H9 (cell line): ENCODE measurements at regions not wholly inside any gene's neighbourhood (a gene's known extent, or its start where the extent isn't known, plus 50 kb on each side); places are given as distances from the start of the nearest gene placed in this dataset.

Experiments used
- DNase-seq: peaks from one replicate; pipeline ENCODE4 v3.0.0-alpha.2; 2017
- H2AFZ ChIP-seq: one replicate; pipeline ENCODE4 v1.6.1; 2013; ENCODE audit warnings: mild to moderate bottlenecking, low read length, control low read depth, moderate library complexity
- H2AK5ac ChIP-seq: 2 replicates; pipeline ENCODE4 v1.6.1; 2013; ENCODE audit warnings: low read length, control low read depth, mixed read lengths; ENCODE audit not compliant: insufficient read length
- H2BK120ac ChIP-seq: one replicate; pipeline ENCODE4 v1.6.1; 2013; ENCODE audit warnings: low read depth, mild to moderate bottlenecking, low read length, control low read depth, inconsistent platforms; ENCODE audit not compliant: poor library complexity, severe bottlenecking
- H2BK12ac ChIP-seq: 2 replicates; pipeline ENCODE4 v1.6.1; 2013; ENCODE audit warnings: low read length, control low read depth, mixed read lengths, low read depth; ENCODE audit not compliant: insufficient read length
- H2BK15ac ChIP-seq: 2 replicates; pipeline ENCODE4 v1.6.1; 2013; ENCODE audit warnings: low read depth, low read length, control low read depth
- H2BK20ac ChIP-seq: one replicate; pipeline ENCODE4 v1.6.1; 2013; ENCODE audit warnings: low read depth, mild to moderate bottlenecking, low read length, control low read depth, inconsistent platforms; ENCODE audit not compliant: poor library complexity, severe bottlenecking
- H2BK5ac ChIP-seq: 2 replicates; pipeline ENCODE4 v1.6.1; 2013; ENCODE audit warnings: low read length, control low read depth, mixed read lengths; ENCODE audit not compliant: insufficient read length
- H3K14ac ChIP-seq: 2 replicates; pipeline ENCODE4 v1.6.1; 2013; ENCODE audit warnings: low read length, control low read depth; ENCODE audit not compliant: insufficient read depth
- H3K18ac ChIP-seq: 2 replicates; pipeline ENCODE4 v1.6.1; 2013; ENCODE audit warnings: low read depth, mild to moderate bottlenecking, mixed read lengths, low read length, control low read depth; ENCODE audit not compliant: insufficient read length
- H3K23ac ChIP-seq: 2 replicates; pipeline ENCODE4 v1.6.1; 2013; ENCODE audit warnings: low read length, control low read depth, mixed read lengths, low read depth; ENCODE audit not compliant: insufficient read length
- H3K23me2 ChIP-seq: 2 replicates; pipeline ENCODE4 v1.6.1; 2013; ENCODE audit warnings: low read depth, mild to moderate bottlenecking, mixed read lengths, low read length, control low read depth; ENCODE audit not compliant: insufficient read length, poor library complexity, severe bottlenecking
- H3K27ac ChIP-seq: 2 replicates; pipeline ENCODE4 v1.5.1; 2013; ENCODE audit warnings: low read length, control low read depth, mixed read lengths, low read depth; ENCODE audit not compliant: insufficient read length
- H3K27me3 ChIP-seq: 2 replicates; pipeline ENCODE4 v1.6.1; 2013; ENCODE audit warnings: low read length, control low read depth, inconsistent platforms; ENCODE audit not compliant: insufficient read depth
- H3K4ac ChIP-seq: 2 replicates; pipeline ENCODE4 v1.6.1; 2013; ENCODE audit warnings: low read depth, mild to moderate bottlenecking, control low read depth, inconsistent platforms, low read length, moderate library complexity
- H3K4me1 ChIP-seq: 2 replicates; pipeline ENCODE4 v1.6.1; 2013; ENCODE audit warnings: low read length, control low read depth, inconsistent platforms; ENCODE audit not compliant: insufficient read depth
- H3K4me2 ChIP-seq: 2 replicates; pipeline ENCODE4 v1.6.1; 2013; ENCODE audit warnings: low read length, control low read depth, mixed read lengths; ENCODE audit not compliant: insufficient read length, insufficient read depth
- H3K56ac ChIP-seq: 2 replicates; pipeline ENCODE4 v1.6.1; 2013; ENCODE audit warnings: low read depth, mild to moderate bottlenecking, mixed read lengths, low read length, control low read depth; ENCODE audit not compliant: insufficient read length
- H3K79me1 ChIP-seq: 2 replicates; pipeline ENCODE4 v1.6.1; 2013; ENCODE audit warnings: low read depth, mild to moderate bottlenecking, moderate library complexity, low read length, control low read depth, inconsistent platforms; ENCODE audit not compliant: insufficient read depth, poor library complexity, severe bottlenecking
- H3K79me2 ChIP-seq: 2 replicates; pipeline ENCODE4 v1.6.1; 2013; ENCODE audit warnings: low read length, control low read depth, inconsistent platforms; ENCODE audit not compliant: insufficient read depth
- H3K9ac ChIP-seq: 2 replicates; pipeline ENCODE4 v1.6.1; 2013; ENCODE audit warnings: low read length, control low read depth, mixed read lengths; ENCODE audit not compliant: insufficient read length; ENCODE audit errors: extremely low read depth
- H3K9me3 ChIP-seq: one replicate; pipeline ENCODE4 v1.6.1; 2013; ENCODE audit warnings: low read depth, low read length, inconsistent platforms; ENCODE audit not compliant: control insufficient read depth
- H3T11ph ChIP-seq: one replicate; pipeline ENCODE4 v1.6.1; 2013; ENCODE audit warnings: mild to moderate bottlenecking, low read length, control low read depth, inconsistent platforms
- H4K20me1 ChIP-seq: one replicate; pipeline ENCODE4 v1.6.1; 2013; ENCODE audit not compliant: control insufficient read depth, insufficient read length, insufficient read depth
- H4K5ac ChIP-seq: 2 replicates; pipeline ENCODE4 v1.6.1; 2013; ENCODE audit warnings: low read depth, mild to moderate bottlenecking, mixed read lengths, low read length, control low read depth; ENCODE audit not compliant: insufficient read length
- H4K8ac ChIP-seq: replicated peaks from 2 replicates; pipeline ENCODE4 v1.6.1; 2013; ENCODE audit warnings: low read length, control low read depth, mixed read lengths, low read depth; ENCODE audit not compliant: insufficient read length
- H4K91ac ChIP-seq: 2 replicates; pipeline ENCODE4 v1.6.1; 2013; ENCODE audit warnings: low read depth, mild to moderate bottlenecking, moderate library complexity, mixed read lengths, low read length, control low read depth; ENCODE audit not compliant: insufficient read length
- H3K27ac Mint-ChIP-seq, 3 experiments: 2 replicates in 2 of 3; 3 replicates in 1 of 3; pipeline ENCODE4 v1.8.0; 2020 to 2021; ENCODE audit warnings: mixed read lengths in 3 of 3, mild to moderate bottlenecking in 1 of 3, moderate library complexity in 1 of 3
- H3K27me3 Mint-ChIP-seq: 2 replicates; pipeline ENCODE4 v1.8.0; 2021; ENCODE audit warnings: low read depth, mild to moderate bottlenecking, moderate library complexity, mixed read lengths
- H3K36me3 Mint-ChIP-seq, 3 experiments: 2 replicates in 2 of 3; 3 replicates in 1 of 3; pipeline ENCODE4 v1.8.0; 2020 to 2021; ENCODE audit warnings: low read depth in 3 of 3, mixed read lengths in 3 of 3; ENCODE audit not compliant: insufficient read depth in 1 of 3
- H3K4me1 Mint-ChIP-seq, 2 experiments: 2 replicates each; pipeline ENCODE4 v1.8.0; 2020; ENCODE audit warnings: mixed read lengths in 2 of 2
- H3K4me3 Mint-ChIP-seq, 2 experiments: 2 replicates in 1 of 2; 3 replicates in 1 of 2; pipeline ENCODE4 v1.8.0; 2020 to 2021; ENCODE audit warnings: mild to moderate bottlenecking in 2 of 2, mixed read lengths in 2 of 2, moderate library complexity in 1 of 2
- H3K9me3 Mint-ChIP-seq, 2 experiments: 2 replicates in 1 of 2; 3 replicates in 1 of 2; pipeline ENCODE4 v1.8.0; 2020; ENCODE audit warnings: mild to moderate bottlenecking in 2 of 2, mixed read lengths in 2 of 2, moderate library complexity in 1 of 2
- WGBS: extraction: QIAGEN DNeasy Blood & Tissue Kit; methylation state at CpG from one replicate; pipeline ENCODE4 v1.1.7; 2013; ENCODE audit warnings: missing lambda C conversion rate, low lambda C conversion rate, mixed read lengths; ENCODE audit not compliant: insufficient read length; ENCODE audit errors: extremely low coverage; 5-methylcytosine and 5-hydroxymethylcytosine counted together
- TF ChIP-seq, protein P1 (sequence below): fragments of 200-600 bp; sonication (generic); conservative IDR thresholded peaks from 3 replicates; pipeline ENCODE4 v1.8.0; 2021; ENCODE audit warnings: antibody characterized with exemption, mild to moderate bottlenecking

DNA sequence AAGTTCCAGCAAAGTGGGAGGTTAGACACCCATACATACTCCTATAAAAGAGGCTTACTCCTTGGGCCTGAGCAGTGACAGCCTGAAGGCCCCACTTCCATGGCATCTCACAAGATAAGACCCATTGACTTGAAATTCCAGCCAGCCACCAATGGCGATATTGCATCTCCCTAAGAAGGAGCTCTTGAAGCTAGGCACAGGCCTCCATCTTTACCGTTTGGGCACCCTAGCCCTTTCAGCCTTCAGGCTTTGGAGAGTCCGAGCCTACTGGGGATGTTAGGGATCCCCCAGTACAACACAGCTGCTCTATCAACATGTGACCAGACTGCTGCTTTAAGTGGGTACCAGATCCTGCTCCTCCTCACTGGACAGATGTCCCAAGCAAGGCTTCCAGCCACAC, 189.5 kb downstream of the MAGEE1 start:
- Histone ChIP-seq H2BK15ac (no peak overlapping the region), H3K27me3 (no peaks in the 10 kb centered on the region), H2BK5ac (no peak overlapping the region), H3K4me2 (no peak overlapping the region), H4K91ac (no peak overlapping the region), H3K79me2 (no peaks in the 10 kb centered on the region), H3K14ac (no peak overlapping the region), H3K9ac (no peak overlapping the region), H3K9me3 (peaks cover 37% of the 10 kb centered on the region), H3K18ac (no peak overlapping the region), H3T11ph (no peak overlapping the region), H2BK120ac (no peak overlapping the region), H4K8ac (no peak overlapping the region), H3K27ac (no peak overlapping the region), H2BK12ac (no peak overlapping the region), H3K4me1 (no peaks in the 10 kb centered on the region), H3K56ac (no peak overlapping the region), H3K4ac (no peak overlapping the region), H2AK5ac (no peak overlapping the region), H3K23me2 (no peaks in the 10 kb centered on the region), H3K23ac (no peak overlapping the region), H4K20me1 (no peaks in the 10 kb centered on the region), H2AFZ (no peak overlapping the region), H4K5ac (no peak overlapping the region), H3K79me1 (no peaks in the 10 kb centered on the region), H2BK20ac (no peak overlapping the region)
- Mint-ChIP-seq H3K27ac (no peak overlapping the region), H3K9me3 (peaks cover 92 to 99% of the 10 kb centered on the region in 2 experiments), H3K4me3 (no peak overlapping the region), H3K36me3 (peaks cover 7 to 19% (median 14%) of the 10 kb centered on the region in 3 experiments; a peak in 5 of 7 replicates), H3K4me1 (no peaks in the 10 kb centered on the region), H3K27me3 (no peaks in the 10 kb centered on the region)
- no CpG with 5 or more reads among the region's 3 CpGs for WGBS
- TF ChIP-seq, protein P1, sequence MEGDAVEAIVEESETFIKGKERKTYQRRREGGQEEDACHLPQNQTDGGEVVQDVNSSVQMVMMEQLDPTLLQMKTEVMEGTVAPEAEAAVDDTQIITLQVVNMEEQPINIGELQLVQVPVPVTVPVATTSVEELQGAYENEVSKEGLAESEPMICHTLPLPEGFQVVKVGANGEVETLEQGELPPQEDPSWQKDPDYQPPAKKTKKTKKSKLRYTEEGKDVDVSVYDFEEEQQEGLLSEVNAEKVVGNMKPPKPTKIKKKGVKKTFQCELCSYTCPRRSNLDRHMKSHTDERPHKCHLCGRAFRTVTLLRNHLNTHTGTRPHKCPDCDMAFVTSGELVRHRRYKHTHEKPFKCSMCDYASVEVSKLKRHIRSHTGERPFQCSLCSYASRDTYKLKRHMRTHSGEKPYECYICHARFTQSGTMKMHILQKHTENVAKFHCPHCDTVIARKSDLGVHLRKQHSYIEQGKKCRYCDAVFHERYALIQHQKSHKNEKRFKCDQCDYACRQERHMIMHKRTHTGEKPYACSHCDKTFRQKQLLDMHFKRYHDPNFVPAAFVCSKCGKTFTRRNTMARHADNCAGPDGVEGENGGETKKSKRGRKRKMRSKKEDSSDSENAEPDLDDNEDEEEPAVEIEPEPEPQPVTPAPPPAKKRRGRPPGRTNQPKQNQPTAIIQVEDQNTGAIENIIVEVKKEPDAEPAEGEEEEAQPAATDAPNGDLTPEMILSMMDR = no peak
- no peak for DNase-seq
